ENCODE measurements at regions not wholly inside any gene's neighbourhood (a gene's known extent, or its start where the extent isn't known, plus 50 kb on each side); places are given as distances from the start of the nearest gene placed in this dataset.
"Not testable (repeated sequence)": the region's sequence is repeated elsewhere in the genome, so short reads cannot be mapped to it uniquely, and the experiment has no call there.

GRCh38 chr3:95718168-95718567, 1096.2 kb upstream of the EPHA6 start:
- DNase-seq = no peak

- DNase-seq = no peak
These were observed 1094.9 kb upstream of the EPHA6 start for GRCh38 chr3:95719481-95719880.

GRCh38 chr3:95721938-95722337, 1092.5 kb upstream of the EPHA6 start:
- DNase-seq = no peak

GRCh38 chr3:95725770-95726169, 1088.6 kb upstream of the EPHA6 start:
- DNase-seq = no peak

GRCh38 chr3:95731753-95732152, 1082.6 kb upstream of the EPHA6 start:
- DNase-seq = no peak

GRCh38 chr3:95733336-95733735, 1081.1 kb upstream of the EPHA6 start:
- DNase-seq = no peak

GRCh38 chr3:95738045-95738444, 1076.3 kb upstream of the EPHA6 start:
- DNase-seq = no peak

- not testable (repeated sequence) for DNase-seq
These were observed 1069.5 kb upstream of the EPHA6 start for GRCh38 chr3:95744896-95745295.

- no peak for DNase-seq
These were observed 1064.3 kb upstream of the EPHA6 start for GRCh38 chr3:95750097-95750496.

- DNase-seq = no peak
These were observed 1062.9 kb upstream of the EPHA6 start for GRCh38 chr3:95751509-95751908.

GRCh38 chr3:95752199-95752598, 1062.2 kb upstream of the EPHA6 start:
- no peak for DNase-seq

GRCh38 chr3:95758707-95759106, 1055.7 kb upstream of the EPHA6 start:
- DNase-seq = no peak

- no peak for DNase-seq
These were observed 1054.6 kb upstream of the EPHA6 start for GRCh38 chr3:95759614-95760301.

GRCh38 chr3:95775486-95776094, 1038.8 kb upstream of the EPHA6 start:
- no peak for DNase-seq

- no peak for DNase-seq
These were observed 1032.8 kb upstream of the EPHA6 start for GRCh38 chr3:95781598-95781997.

- no peak for DNase-seq
These were observed 1025.3 kb upstream of the EPHA6 start for GRCh38 chr3:95789111-95789510.

GRCh38 chr3:95797081-95797480, 1017.3 kb upstream of the EPHA6 start:
- DNase-seq = no peak

- no peak for DNase-seq
These were observed 1015.8 kb upstream of the EPHA6 start for GRCh38 chr3:95798628-95799027.

GRCh38 chr3:95810462-95810861, 1003.9 kb upstream of the EPHA6 start:
- DNase-seq = no peak

- no peak for DNase-seq
These were observed 1001.1 kb upstream of the EPHA6 start for GRCh38 chr3:95813244-95813643.

- DNase-seq = no peak
These were observed 998.6 kb upstream of the EPHA6 start for GRCh38 chr3:95815828-95816227.

- DNase-seq = no peak
These were observed 988.0 kb upstream of the EPHA6 start for GRCh38 chr3:95826419-95826818.

GRCh38 chr3:95832146-95832545, 982.2 kb upstream of the EPHA6 start:
- no peak for DNase-seq

- not testable (repeated sequence) for DNase-seq
These were observed 953.8 kb upstream of the EPHA6 start for GRCh38 chr3:95860628-95861027.

- DNase-seq = no peak
These were observed 930.6 kb upstream of the EPHA6 start for GRCh38 chr3:95883801-95884200.

Measured in stimulated activated CD4-positive, alpha-beta T cell treated with anti-CD3 and anti-CD28 coated beads, Interleukin-1b, Interleukin-23, amount 100 ng/mL, for 48 hours (primary cell).